Spleen (tissue), 11 donors: ENCODE measurements at regions not wholly inside any gene's neighbourhood (a gene's known extent, or its start where the extent isn't known, plus 50 kb on each side); places are given as distances from the start of the nearest gene placed in this dataset.

Experiments
- DNase-seq: peaks from one replicate; pipeline ENCODE4 v3.0.0-alpha.2; 2020
- H3K27ac ChIP-seq, 8 donors: fragments of 200-600 bp; sonication (generic) in 7 of 8; 1 replicate in 4 of 8; 2 replicates in 4 of 8; pipeline versions ENCODE4 v1.5.0 to v1.8.0; 2016 to 2021; ENCODE audit warnings: inconsistent platforms in 4 of 8, mild to moderate bottlenecking in 4 of 8, moderate library complexity in 1 of 8
- H3K27me3 ChIP-seq, 7 donors: fragments of 200-600 bp; sonication (generic) in 6 of 7; replicated peaks in 1 of 7; 1 replicate in 4 of 7; 2 replicates in 3 of 7; pipeline versions ENCODE4 v1.5.0 to v1.8.0; 2016 to 2021; ENCODE audit warnings: inconsistent platforms in 3 of 7, mild to moderate bottlenecking in 1 of 7
- H3K36me3 ChIP-seq, 6 donors: fragments of 200-600 bp; sonication (generic) in 5 of 6; 1 replicate in 4 of 6; 2 replicates in 2 of 6; pipeline versions ENCODE4 v1.5.0 to v1.8.0; 2016 to 2021; ENCODE audit warnings: inconsistent platforms in 2 of 6
- H3K4me1 ChIP-seq, 6 donors: fragments of 200-600 bp; sonication (generic) in 5 of 6; 1 replicate in 3 of 6; 2 replicates in 3 of 6; pipeline versions ENCODE4 v1.5.0 to v1.8.0; 2016 to 2021; ENCODE audit warnings: inconsistent platforms in 3 of 6
- H3K4me3 ChIP-seq, 8 donors: fragments of 200-600 bp; sonication (generic) in 7 of 8; 1 replicate in 4 of 8; 2 replicates in 4 of 8; pipeline versions ENCODE4 v1.5.0 to v1.8.0; 2016 to 2021; ENCODE audit warnings: inconsistent platforms in 4 of 8, mild to moderate bottlenecking in 4 of 8, moderate library complexity in 2 of 8
- H3K9me3 ChIP-seq, 8 donors: fragments of 200-600 bp; sonication (generic) in 7 of 8; 1 replicate in 4 of 8; 2 replicates in 4 of 8; pipeline versions ENCODE4 v1.5.0 to v1.8.0; 2016 to 2021; ENCODE audit warnings: inconsistent platforms in 4 of 8
- POLR2A ChIP-seq, 3 donors: fragments of 450-650 bp; IDR thresholded peaks; one replicate each; pipeline ENCODE4 v1.5.1; 2017; ENCODE audit warnings: antibody characterized with exemption in 3 of 3, mild to moderate bottlenecking in 1 of 3
- POLR2AphosphoS5 ChIP-seq, 3 donors: sonication (generic); formaldehyde crosslinking; IDR thresholded peaks; one replicate each; pipeline ENCODE4 v1.5.1; 2017; ENCODE audit warnings: antibody characterized with exemption in 3 of 3
- WGBS, 5 donors: extraction: QIAGEN DNeasy Blood & Tissue Kit in 3 of 5; methylation state at CpG; one replicate each; pipeline versions ENCODE4 v1.1.5 to v1.1.7; 2013 to 2018; 5-methylcytosine and 5-hydroxymethylcytosine counted together
- intact Hi-C: fragments of 100-400 bp; cut with DNase I; formaldehyde crosslinking; loops from one replicate; pipeline ENCODE4 v1.15.0; 2023; ENCODE audit warnings: low total_unique reads
- TF ChIP-seq, protein P1 (sequence below), 11 experiments: fragments of 200-600 bp in 7 of 11; fragments of 450-650 bp in 4 of 11; sonication (generic) in 4 of 11; IDR thresholded peaks in 8 of 11; conservative IDR thresholded peaks in 3 of 11; 1 replicate in 7 of 11; 2 replicates in 4 of 11; pipeline versions ENCODE4 v1.4.0 to v1.8.0; 2016 to 2021; ENCODE audit warnings: antibody characterized with exemption in 11 of 11, inconsistent platforms in 4 of 11, mild to moderate bottlenecking in 1 of 11
- donor health status: healthy with polysubstance abuse.
- donor health status: DM: no; HTN: no; CAD: no; lungs with moderate emphysema.
- donor health status: DM: no; HTN: no; CAD: no.
- donor health status: Bipolar disorder and iron deficiency.
- donor health status: healthy.
- donor health status: DM: no; HTN: no; CAD: no.
- donor health status: DM: yes; HTN: yes; CAD: no.

GRCh38 chr18:57094175-57094574, 52.7 kb upstream of the BOD1L2 start:
- DNase-seq, result no peak
- Histone ChIP-seq H3K27ac (no peak overlapping the region), H3K36me3 (no peaks in the 10 kb centered on the region), H3K9me3 (peaks cover 0 to 9% (median 3%) of the 10 kb centered on the region in 8 donors), H3K27me3 (peaks cover 0 to 87% (median 4%) of the 10 kb centered on the region in 7 donors), H3K4me1 (no peaks in the 10 kb centered on the region), H3K4me3 (no peak overlapping the region)
- intact Hi-C loops, result no loop called here
- TF ChIP-seq POLR2A (IDR thresholded peaks at IDR 0.05), result no peak
- TF ChIP-seq POLR2AphosphoS5 (IDR thresholded peaks at IDR 0.05), result no peak
- 64 to 80% (median 68%) methylated on average over 4 of the region's 4 CpGs for WGBS, 5 donors

- TF ChIP-seq POLR2A (IDR thresholded peaks at IDR 0.05), result no peak
- TF ChIP-seq, protein P1, sequence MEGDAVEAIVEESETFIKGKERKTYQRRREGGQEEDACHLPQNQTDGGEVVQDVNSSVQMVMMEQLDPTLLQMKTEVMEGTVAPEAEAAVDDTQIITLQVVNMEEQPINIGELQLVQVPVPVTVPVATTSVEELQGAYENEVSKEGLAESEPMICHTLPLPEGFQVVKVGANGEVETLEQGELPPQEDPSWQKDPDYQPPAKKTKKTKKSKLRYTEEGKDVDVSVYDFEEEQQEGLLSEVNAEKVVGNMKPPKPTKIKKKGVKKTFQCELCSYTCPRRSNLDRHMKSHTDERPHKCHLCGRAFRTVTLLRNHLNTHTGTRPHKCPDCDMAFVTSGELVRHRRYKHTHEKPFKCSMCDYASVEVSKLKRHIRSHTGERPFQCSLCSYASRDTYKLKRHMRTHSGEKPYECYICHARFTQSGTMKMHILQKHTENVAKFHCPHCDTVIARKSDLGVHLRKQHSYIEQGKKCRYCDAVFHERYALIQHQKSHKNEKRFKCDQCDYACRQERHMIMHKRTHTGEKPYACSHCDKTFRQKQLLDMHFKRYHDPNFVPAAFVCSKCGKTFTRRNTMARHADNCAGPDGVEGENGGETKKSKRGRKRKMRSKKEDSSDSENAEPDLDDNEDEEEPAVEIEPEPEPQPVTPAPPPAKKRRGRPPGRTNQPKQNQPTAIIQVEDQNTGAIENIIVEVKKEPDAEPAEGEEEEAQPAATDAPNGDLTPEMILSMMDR (IDR thresholded peaks at IDR 0.05 in 8 of 11, conservative IDR thresholded peaks at IDR 0.05 in 3 of 11), result no peak
- no peak for TF ChIP-seq POLR2AphosphoS5 (IDR thresholded peaks at IDR 0.05)
- no peak overlapping the region for H3K4me3 ChIP-seq
- H3K36me3 ChIP-seq, result no peaks in the 10 kb centered on the region
- no peak for DNase-seq
- WGBS, 5 donors, result 8 to 20% (median 10%) methylated on average over 4 of the region's 4 CpGs
- H3K27me3 ChIP-seq, result peaks cover 0 to 70% (median 4%) of the 10 kb centered on the region in 7 donors
- H3K4me1 ChIP-seq, result no peaks in the 10 kb centered on the region
- peaks cover 0 to 26% (median 20%) of the 10 kb centered on the region in 8 donors for H3K9me3 ChIP-seq
- intact Hi-C loops, result no loop called here
- no peak overlapping the region for H3K27ac ChIP-seq
These were observed 51.0 kb upstream of the BOD1L2 start for GRCh38 chr18:57095884-57096283.
